HCT116 (cell line): ENCODE measurements at regions not wholly inside any gene's neighbourhood (a gene's known extent, or its start where the extent isn't known, plus 50 kb on each side); places are given as distances from the start of the nearest gene placed in this dataset.

ENCODE experiments used
- ATAC-seq: fragments of 200-7000 bp; cut with Tn5 transposase; 2 replicates; pipeline ENCODE4 v1.9.1; 2020; ENCODE audit warnings: mild to moderate bottlenecking, moderate library complexity
- BruUV-seq: library from RNA; stranded (reverse); fragments of 400-500 nt; replicated peaks from 2 replicates; lab custom pipeline; 2021; lab: Mats Ljungman, UMichigan
- CTCF ChIA-PET: fragments of 300-600 bp; sonication (Branson Sonifier 250); formaldehyde crosslinking; loops from one replicate; lab custom pipeline; 2021; ENCODE audit warnings: antibody characterized with exemption; lab: Charles Lee
- POLR2A ChIA-PET: fragments of 300-600, 350-600 bp; sonication (Branson Sonifier 250); formaldehyde crosslinking; loops from one replicate; lab custom pipeline; 2021; ENCODE audit warnings: antibody characterized with exemption; lab: Charles Lee
- RAD21 ChIA-PET, 2 experiments: fragments of 300-600 bp; sonication (Branson Sonifier 250); formaldehyde crosslinking; loops; one replicate each; lab custom pipeline; 2023; ENCODE audit warnings: low total read pairs in 2 of 2; ENCODE audit not compliant: uncharacterized antibody in 2 of 2, unreplicated experiment in 2 of 2, low non-redundant PET in 1 of 2; lab: Charles Lee
- DNase-seq: peaks from one replicate; pipeline ENCODE4 v3.0.0-alpha.2; 2010; ENCODE audit warnings: low read depth, low spot score
- H2AFZ ChIP-seq: fragments of 200-600 bp; shearing (Covaris generic), sonication (generic); 2 replicates; pipeline ENCODE4 v1.6.1; 2017; ENCODE audit warnings: low read depth, mixed run types, mixed read lengths, antibody characterized with exemption, low read length; ENCODE audit not compliant: poor library complexity, severe bottlenecking
- H3K27ac ChIP-seq: 2 replicates; pipeline ENCODE4 v1.5.1; 2012; ENCODE audit warnings: low read depth, low read length
- H3K27me3 ChIP-seq: fragments of 200-600 bp; sonication (generic); 2 replicates; pipeline ENCODE4 v1.6.1; 2016; ENCODE audit warnings: mixed run types, low read length, mixed read lengths; ENCODE audit not compliant: insufficient read depth
- H3K36me3 ChIP-seq, 2 experiments: fragments of 200-500 bp in 1 of 2; fragments of 200-600 bp in 1 of 2; sonication (Bioruptor generic) in 1 of 2; sonication (generic) in 1 of 2; 2 replicates each; pipeline versions ENCODE4 v1.5.1 to v1.6.1; 2014 to 2016; ENCODE audit warnings: low read length in 2 of 2, inconsistent platforms in 1 of 2, mixed read lengths in 1 of 2, mixed run types in 1 of 2; ENCODE audit not compliant: insufficient read depth in 2 of 2, control insufficient read depth in 1 of 2
- H3K4me1 ChIP-seq, 2 experiments: fragments of 200-600 bp in 1 of 2; sonication (generic) in 1 of 2; 2 replicates each; pipeline versions ENCODE4 v1.5.1 to v1.6.1; 2012 to 2017; ENCODE audit warnings: low read length in 2 of 2, inconsistent platforms in 1 of 2, mild to moderate bottlenecking in 1 of 2, mixed read lengths in 1 of 2, mixed run types in 1 of 2, moderate library complexity in 1 of 2; ENCODE audit not compliant: insufficient read depth in 2 of 2, control insufficient read depth in 1 of 2
- H3K4me2 ChIP-seq: fragments of 200-600 bp; sonication (generic); 2 replicates; pipeline ENCODE4 v1.6.1; 2017; ENCODE audit warnings: mixed run types, low read length, mixed read lengths
- H3K4me3 ChIP-seq, 2 experiments: fragments of 200-600 bp in 1 of 2; sonication (generic) in 1 of 2; replicated peaks in 1 of 2; 2 replicates each; pipeline ENCODE4 v1.5.1; 2011 to 2016; ENCODE audit warnings: low read length in 2 of 2, control low read depth in 1 of 2, low read depth in 1 of 2, mild to moderate bottlenecking in 1 of 2, mixed read lengths in 1 of 2, mixed run types in 1 of 2
- H3K79me2 ChIP-seq: fragments of 200-600 bp; sonication (generic); 2 replicates; pipeline ENCODE4 v1.6.1; 2017; ENCODE audit warnings: mild to moderate bottlenecking, mixed run types, low read length, moderate library complexity, mixed read lengths; ENCODE audit not compliant: insufficient read depth
- H3K9ac ChIP-seq: fragments of 200-600 bp; sonication (generic); 2 replicates; pipeline ENCODE4 v1.6.1; 2016; ENCODE audit warnings: low read length, mixed read lengths
- H3K9me2 ChIP-seq: fragments of 200-600 bp; sonication (generic), shearing (Covaris generic); 2 replicates; pipeline ENCODE4 v1.6.1; 2017; ENCODE audit warnings: mixed run types, mild to moderate bottlenecking, moderate library complexity; ENCODE audit not compliant: insufficient read depth
- H3K9me3 ChIP-seq, 2 experiments: fragments of 200-500 bp in 1 of 2; fragments of 200-600 bp in 1 of 2; sonication (Bioruptor generic) in 1 of 2; sonication (generic) in 1 of 2; 2 replicates each; pipeline ENCODE4 v1.6.1; 2014 to 2017; ENCODE audit warnings: low read length in 2 of 2, mixed read lengths in 2 of 2, inconsistent platforms in 1 of 2, low read depth in 1 of 2, mild to moderate bottlenecking in 1 of 2, mixed run types in 1 of 2, moderate library complexity in 1 of 2; ENCODE audit not compliant: control insufficient read depth in 1 of 2, insufficient read depth in 1 of 2
- H4K20me1 ChIP-seq: fragments of 200-600 bp; sonication (generic), shearing (Covaris generic); 2 replicates; pipeline ENCODE4 v1.6.1; 2017; ENCODE audit warnings: mixed run types, mild to moderate bottlenecking, moderate library complexity; ENCODE audit not compliant: insufficient read depth
- CBX3 ChIP-seq: IDR thresholded peaks from 2 replicates; pipeline ENCODE4 v1.6.1; 2012; ENCODE audit warnings: low read depth
- CEBPB ChIP-seq: IDR thresholded peaks from 2 replicates; pipeline ENCODE4 v1.6.1; 2012; ENCODE audit warnings: low read depth
- EGR1 ChIP-seq: IDR thresholded peaks from 2 replicates; pipeline ENCODE4 v1.6.1; 2012; ENCODE audit warnings: low read depth
- ELF1 ChIP-seq: IDR thresholded peaks from 2 replicates; pipeline ENCODE4 v1.6.1; 2012; ENCODE audit warnings: low read depth, borderline replicate concordance
- EZH2 ChIP-seq: fragments of 200-600 bp; sonication (generic); IDR thresholded peaks from 2 replicates; pipeline ENCODE4 v1.6.1; 2017; ENCODE audit warnings: antibody characterized with exemption, mixed run types
- EZH2phosphoT487 ChIP-seq: fragments of 200-600 bp; IDR thresholded peaks from 2 replicates; pipeline ENCODE4 v1.6.1; 2018; ENCODE audit warnings: antibody characterized with exemption, borderline replicate concordance
- MAX ChIP-seq: IDR thresholded peaks from 2 replicates; pipeline ENCODE4 v1.6.1; 2012
- POLR2A ChIP-seq: IDR thresholded peaks from 2 replicates; pipeline ENCODE4 v1.7.0; 2011; ENCODE audit warnings: borderline replicate concordance; ENCODE audit not compliant: insufficient read depth, insufficient read length; ENCODE audit errors: extremely low read depth
- RAD21 ChIP-seq: IDR thresholded peaks from 2 replicates; pipeline ENCODE4 v1.6.1; 2012; ENCODE audit warnings: low read depth, mild to moderate bottlenecking
- SIN3A ChIP-seq: IDR thresholded peaks from 2 replicates; pipeline ENCODE4 v1.6.1; 2012; ENCODE audit warnings: low read depth
- SP1 ChIP-seq: IDR thresholded peaks from 2 replicates; pipeline ENCODE4 v1.6.1; 2012; ENCODE audit warnings: low read depth
- SRF ChIP-seq: IDR thresholded peaks from 2 replicates; pipeline ENCODE4 v1.6.1; 2012; ENCODE audit warnings: low read depth
- TCF7L2 ChIP-seq: IDR thresholded peaks from 2 replicates; pipeline ENCODE4 v1.7.0; 2011; ENCODE audit warnings: borderline replicate concordance, inconsistent platforms; ENCODE audit not compliant: insufficient read depth, insufficient read length; ENCODE audit errors: extremely low read depth
- YY1 ChIP-seq: IDR thresholded peaks from 2 replicates; pipeline ENCODE4 v1.6.1; 2011; ENCODE audit warnings: low read length, low read depth, moderate library complexity, mild to moderate bottlenecking; ENCODE audit not compliant: insufficient replicate concordance; ENCODE audit errors: extremely low read depth
- ZFX ChIP-seq: fragments of 450-650 bp; IDR thresholded peaks from 2 replicates; pipeline ENCODE4 v1.6.1; 2017
- ZNF274 ChIP-seq: fragments of 200-500 bp; sonication (Bioruptor generic); IDR thresholded peaks from 2 replicates; pipeline ENCODE4 v1.6.1; 2014; ENCODE audit warnings: mild to moderate bottlenecking, low read depth, low read length, inconsistent platforms
- intact Hi-C: fragments of 100-400 bp; cut with micrococcal nuclease; formaldehyde crosslinking; loops from 2 replicates; pipeline ENCODE4 v1.10.0; 2022

- no peak for TF ChIP-seq SRF
- TF ChIP-seq YY1: no peak
- TF ChIP-seq EZH2phosphoT487: no peak
- TF ChIP-seq MAX: no peak
- TF ChIP-seq RAD21: no peak
- TF ChIP-seq ZFX: no peak
- no peak for TF ChIP-seq SP1
- TF ChIP-seq EZH2: no peak
- TF ChIP-seq SIN3A: no peak
- ATAC-seq: no peak
- RAD21 ChIA-PET: no interaction called here
- Histone ChIP-seq H3K4me2 (no peak overlapping the region), H3K27ac (no peak overlapping the region), H4K20me1 (no peaks in the 10 kb centered on the region), H3K9me3 (peaks cover 0 to 8% of the 10 kb centered on the region in 2 experiments; a peak in 2 of 4 replicates), H3K36me3 (no peaks in the 10 kb centered on the region), H3K79me2 (no peaks in the 10 kb centered on the region), H3K4me3 (no peak overlapping the region), H2AFZ (no peak overlapping the region), H3K9ac (no peak overlapping the region), H3K27me3 (no peaks in the 10 kb centered on the region), H3K9me2 (no peaks in the 10 kb centered on the region), H3K4me1 (no peaks in the 10 kb centered on the region)
- intact Hi-C loops: no loop called here
- no TSS peak for BruUV-seq
- CTCF ChIA-PET: no interaction called here
- POLR2A ChIA-PET: no interaction called here
- DNase-seq: no peak
Measured at GRCh38 chr5:163821142-163821541, 315.7 kb downstream of the MAT2B start.

GRCh38 chr5:163822548-163822947, 317.1 kb downstream of the MAT2B start:
- no peak for ATAC-seq
- H3K27me3 ChIP-seq: no peaks in the 10 kb centered on the region
- no TSS peak for BruUV-seq
- no peaks in the 10 kb centered on the region for H3K36me3 ChIP-seq
- H4K20me1 ChIP-seq: no peaks in the 10 kb centered on the region
- H3K9me2 ChIP-seq: no peaks in the 10 kb centered on the region
- no peak for DNase-seq
- H3K9ac ChIP-seq: no peak overlapping the region
- no peaks in the 10 kb centered on the region for H3K4me1 ChIP-seq
- H3K79me2 ChIP-seq: no peaks in the 10 kb centered on the region
- TF ChIP-seq ZNF274 (no peak), ELF1 (no peak), EZH2 (no peak), SIN3A (no peak), CBX3 (no peak), YY1 (no peak), TCF7L2 (no peak), RAD21 (no peak), POLR2A (no peak), MAX (no peak), EGR1 (no peak), CEBPB (no peak)
- TF ChIP-seq, all 23 proteins: peak for 0
- Histone ChIP-seq H3K4me3 (no peak overlapping the region), H3K4me2 (no peak overlapping the region), H3K9me3 (peaks cover 0 to 8% of the 10 kb centered on the region in 2 experiments; a peak in 2 of 4 replicates), H3K27ac (no peak overlapping the region), H2AFZ (no peak overlapping the region)
- ChIA-PET RAD21 (no interaction called here), CTCF (no interaction called here), POLR2A (no interaction called here)
- intact Hi-C loops: no loop called here
